Liver (tissue), 8 donors: ENCODE measurements at regions not wholly inside any gene's neighbourhood (a gene's known extent, or its start where the extent isn't known, plus 50 kb on each side); places are given as distances from the start of the nearest gene placed in this dataset.
"Not testable (repeated sequence)": the region's sequence is repeated elsewhere in the genome, so short reads cannot be mapped to it uniquely, and the experiment has no call there.

Experiments
- DNase-seq: peaks from one replicate; pipeline ENCODE4 v3.0.0-alpha.2; 2017; ENCODE audit warnings: low spot score
- H3K27ac ChIP-seq, 2 donors: one replicate each; pipeline ENCODE4 v1.7.0; 2013; ENCODE audit warnings: inconsistent platforms in 2 of 2, low read length in 2 of 2, control low read depth in 1 of 2, low read depth in 1 of 2, mild to moderate bottlenecking in 1 of 2
- H3K27me3 ChIP-seq, 4 donors: one replicate each; pipeline versions ENCODE4 v1.6.1 to v1.7.0; 2013; ENCODE audit warnings: low read length in 3 of 4, inconsistent platforms in 1 of 4, mild to moderate bottlenecking in 1 of 4, moderate library complexity in 1 of 4; ENCODE audit not compliant: control insufficient read depth in 4 of 4, insufficient read depth in 4 of 4
- H3K36me3 ChIP-seq, 4 donors: one replicate each; pipeline versions ENCODE4 v1.6.1 to v1.7.0; 2013; ENCODE audit warnings: low read length in 3 of 4, mild to moderate bottlenecking in 3 of 4, low read depth in 1 of 4, moderate library complexity in 1 of 4; ENCODE audit not compliant: control insufficient read depth in 4 of 4, insufficient read depth in 3 of 4
- H3K4me1 ChIP-seq, 4 donors: one replicate each; pipeline versions ENCODE4 v1.6.1 to v1.7.0; 2013; ENCODE audit warnings: low read length in 3 of 4, mild to moderate bottlenecking in 3 of 4, moderate library complexity in 1 of 4; ENCODE audit not compliant: control insufficient read depth in 4 of 4, insufficient read depth in 4 of 4
- H3K4me3 ChIP-seq, 3 donors: one replicate each; pipeline versions ENCODE4 v1.6.1 to v1.7.0; 2013; ENCODE audit warnings: low read length in 3 of 3, control low read depth in 1 of 3, low read depth in 1 of 3, mild to moderate bottlenecking in 1 of 3
- H3K9ac ChIP-seq, 2 donors: one replicate each; pipeline ENCODE4 v1.7.0; 2013; ENCODE audit warnings: low read length in 2 of 2, mild to moderate bottlenecking in 2 of 2, moderate library complexity in 2 of 2, control low read depth in 1 of 2, low read depth in 1 of 2
- H3K9me3 ChIP-seq, 4 donors: one replicate each; pipeline versions ENCODE4 v1.6.1 to v1.7.0; 2013; ENCODE audit warnings: low read length in 3 of 4; ENCODE audit not compliant: control insufficient read depth in 4 of 4
- ATF3 ChIP-seq: IDR thresholded peaks from 2 replicates; pipeline ENCODE4 v1.6.1; 2016; ENCODE audit warnings: antibody characterized with exemption
- CTCF ChIP-seq: fragments of 150-350 bp; IDR thresholded peaks from 2 replicates; pipeline ENCODE4 v1.5.1; 2017; ENCODE audit warnings: improper control_type of control experiment, low read depth, low read length; ENCODE audit not compliant: missing input control
- GABPA ChIP-seq, 2 donors: IDR thresholded peaks in 1 of 2; conservative IDR thresholded peaks in 1 of 2; 2 replicates each; pipeline ENCODE4 v1.6.1; 2016; ENCODE audit warnings: antibody characterized with exemption in 2 of 2, mild to moderate bottlenecking in 1 of 2, moderate library complexity in 1 of 2
- HNF4A ChIP-seq, 2 donors: conservative IDR thresholded peaks; 2 replicates each; pipeline ENCODE4 v1.6.1; 2016; ENCODE audit warnings: antibody characterized with exemption in 2 of 2, mild to moderate bottlenecking in 2 of 2
- HNF4G ChIP-seq: IDR thresholded peaks from 2 replicates; pipeline ENCODE4 v1.6.1; 2016; ENCODE audit warnings: antibody characterized with exemption
- RAD21 ChIP-seq, 2 donors: IDR thresholded peaks; 2 replicates each; pipeline ENCODE4 v1.6.1; 2016; ENCODE audit warnings: antibody characterized with exemption in 2 of 2, mild to moderate bottlenecking in 2 of 2
- REST ChIP-seq: IDR thresholded peaks from 2 replicates; pipeline ENCODE4 v1.6.1; 2016; ENCODE audit warnings: antibody characterized with exemption, mild to moderate bottlenecking
- RXRA ChIP-seq, 2 donors: IDR thresholded peaks; 2 replicates each; pipeline ENCODE4 v1.6.1; 2017 to 2018; ENCODE audit warnings: antibody characterized with exemption in 2 of 2, mild to moderate bottlenecking in 1 of 2
- SP1 ChIP-seq: IDR thresholded peaks from 2 replicates; pipeline ENCODE4 v1.6.1; 2018; ENCODE audit warnings: antibody characterized with exemption, mild to moderate bottlenecking
- WGBS: extraction: QIAGEN DNeasy Blood & Tissue Kit; methylation state at CpG from one replicate; pipeline ENCODE4 v1.1.7; 2013; 5-methylcytosine and 5-hydroxymethylcytosine counted together
- TF ChIP-seq, protein P1 (sequence below): IDR thresholded peaks from 2 replicates; pipeline ENCODE4 v1.6.1; 2016; ENCODE audit warnings: antibody characterized with exemption
- donor health status: healthy.
- donor health status: healthy.
- donor health status: healthy.
- donor health status: healthy.
- donor health status: healthy.

DNA sequence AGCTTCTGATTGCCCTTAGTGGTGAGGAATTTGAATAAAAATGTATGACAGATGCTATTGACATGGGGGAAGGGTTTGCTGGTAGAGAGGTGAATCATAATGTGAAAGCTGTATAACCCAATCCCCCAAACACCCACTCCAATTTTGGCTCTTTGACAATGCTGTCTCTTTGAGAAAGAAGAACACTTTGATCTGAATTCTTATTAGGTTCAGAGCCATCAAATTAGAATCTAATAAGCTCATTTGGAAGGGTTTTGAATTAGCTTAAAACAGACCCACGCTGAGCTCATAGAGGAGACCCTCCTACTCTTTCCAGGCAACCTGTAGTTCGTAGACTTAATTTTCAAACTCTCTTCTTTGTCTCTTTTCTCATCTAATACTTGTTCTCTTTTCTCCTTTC, 416.6 kb upstream of the ARX start:
- TF ChIP-seq SP1 (no peak), HNF4A (conservative IDR thresholded peaks at IDR 0.05) (no peak), REST (no peak), RAD21 (IDR thresholded peaks at IDR 0.05) (no peak), RXRA (IDR thresholded peaks at IDR 0.05) (no peak), CTCF (no peak), GABPA (IDR thresholded peaks at IDR 0.05 in 1 of 2, conservative IDR thresholded peaks at IDR 0.05 in 1 of 2) (no peak), ATF3 (no peak), HNF4G (no peak)
- WGBS: 42% methylated on average over 2 of the region's 2 CpGs
- H3K27me3 ChIP-seq: peaks cover 0 to 3% (median 0%) of the 10 kb centered on the region in 4 donors
- no peak for DNase-seq
- H3K9me3 ChIP-seq: no peaks in the 10 kb centered on the region
- no peak overlapping the region for H3K9ac ChIP-seq
- no peak overlapping the region for H3K4me3 ChIP-seq
- H3K36me3 ChIP-seq: no peaks in the 10 kb centered on the region
- no peak overlapping the region for H3K27ac ChIP-seq
- H3K4me1 ChIP-seq: no peaks in the 10 kb centered on the region

GRCh38 chrX:25427873-25428555, 412.2 kb upstream of the ARX start:
- Histone ChIP-seq H3K9me3 (no peaks in the 10 kb centered on the region), H3K9ac (no peak overlapping the region), H3K4me1 (no peaks in the 10 kb centered on the region), H3K4me3 (no peak overlapping the region), H3K27me3 (no peaks in the 10 kb centered on the region), H3K27ac (no peak overlapping the region), H3K36me3 (no peaks in the 10 kb centered on the region)
- DNase-seq: no peak
- 58% methylated on average over 10 of the region's 10 CpGs for WGBS
- TF ChIP-seq, protein P1, sequence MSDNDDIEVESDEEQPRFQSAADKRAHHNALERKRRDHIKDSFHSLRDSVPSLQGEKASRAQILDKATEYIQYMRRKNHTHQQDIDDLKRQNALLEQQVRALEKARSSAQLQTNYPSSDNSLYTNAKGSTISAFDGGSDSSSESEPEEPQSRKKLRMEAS: no peak

- not testable (repeated sequence) for H3K9me3 ChIP-seq, H3K4me1 ChIP-seq, H3K27ac ChIP-seq, H3K9ac ChIP-seq, H3K4me3 ChIP-seq, H3K27me3 ChIP-seq, H3K36me3 ChIP-seq, DNase-seq
- WGBS: 91% methylated on average over 11 of the region's 11 CpGs
Measured at GRCh38 chrX:25404163-25404562, 388.4 kb upstream of the ARX start.
